Stimulated activated naive CD8-positive, alpha-beta T cell treated with anti-CD3 and anti-CD28 coated beads, Interleukin-15, Interleukin-2, amounts not matched to agents 100 U/mL and 50 U/mL, for 24 hours (primary cell): ENCODE measurements at regions not wholly inside any gene's neighbourhood (a gene's known extent, or its start where the extent isn't known, plus 50 kb on each side); places are given as distances from the start of the nearest gene placed in this dataset.

Experiments
- ATAC-seq: fragments of 150-1000 bp; cut with Tn5 transposase; one replicate; pipeline ENCODE4 v1.10.0; 2021
- DNase-seq: peaks from one replicate; pipeline ENCODE4 v3.0.0; 2021

- ATAC-seq (no peak), DNase-seq (no peak)
Measured at GRCh38 chr10:117670116-117670904, 127.8 kb downstream of the EMX2 start.

- ATAC-seq (peak; percentile 8), DNase-seq (no peak)
Measured at GRCh38 chr10:117673230-117674010, 130.9 kb downstream of the EMX2 start.

GRCh38 chr10:117674201-117674600 is 131.7 kb downstream of the EMX2 start:
- ATAC-seq (no peak), DNase-seq (no peak)

- ATAC-seq (no peak), DNase-seq (no peak)
Measured at GRCh38 chr10:117674646-117675045, 132.1 kb downstream of the EMX2 start.

GRCh38 chr10:117675514-117676055 is 133.0 kb downstream of the EMX2 start:
- ATAC-seq (no peak), DNase-seq (no peak)

GRCh38 chr10:117677239-117677638 is 134.7 kb downstream of the EMX2 start:
- DNase-seq (no peak), ATAC-seq (no peak)

- no peak for DNase-seq
- no peak for ATAC-seq
Measured at GRCh38 chr10:117677890-117678500, 135.4 kb downstream of the EMX2 start.

GRCh38 chr10:117680601-117681000 is 138.1 kb downstream of the EMX2 start:
- ATAC-seq, result no peak
- no peak for DNase-seq

- ATAC-seq (no peak), DNase-seq (no peak)
Measured at GRCh38 chr10:117681104-117681503, 138.6 kb downstream of the EMX2 start.

GRCh38 chr10:117684046-117684610 is 141.6 kb downstream of the EMX2 start:
- no peak for ATAC-seq

GRCh38 chr10:117684672-117685211 is 142.2 kb downstream of the EMX2 start:
- ATAC-seq (no peak), DNase-seq (no peak)

More at GRCh38 chr10:117684046-117684610, 141.6 kb downstream of the EMX2 start:
- no peak for DNase-seq

- no peak for ATAC-seq
- DNase-seq, result no peak
Measured at GRCh38 chr10:117685431-117685830, 142.9 kb downstream of the EMX2 start.

- ATAC-seq (no peak), DNase-seq (no peak)
Measured at GRCh38 chr10:117686606-117687005, 144.1 kb downstream of the EMX2 start.

GRCh38 chr10:117688358-117688757 is 145.8 kb downstream of the EMX2 start:
- no peak for ATAC-seq
- DNase-seq, result no peak

- no peak for ATAC-seq
- DNase-seq, result no peak
Measured at GRCh38 chr10:117689566-117689965, 147.0 kb downstream of the EMX2 start.

- no peak for ATAC-seq
- no peak for DNase-seq
Measured at GRCh38 chr10:117690359-117690758, 147.8 kb downstream of the EMX2 start.

GRCh38 chr10:117694190-117694589 is 151.6 kb downstream of the EMX2 start:
- DNase-seq (no peak), ATAC-seq (no peak)

- DNase-seq (no peak), ATAC-seq (no peak)
Measured at GRCh38 chr10:117697402-117697801, 154.9 kb downstream of the EMX2 start.

GRCh38 chr10:117698809-117699208 is 156.3 kb downstream of the EMX2 start:
- DNase-seq (no peak), ATAC-seq (no peak)

GRCh38 chr10:117699436-117700075 is 157.0 kb downstream of the EMX2 start:
- no peak for DNase-seq
- no peak for ATAC-seq

- DNase-seq, result no peak
Measured at GRCh38 chr10:117710181-117710798, 167.7 kb downstream of the EMX2 start.

More at GRCh38 chr10:117710181-117710798, 167.7 kb downstream of the EMX2 start:
- no peak for ATAC-seq
